HEK293 (cell line): ENCODE measurements at regions not wholly inside any gene's neighbourhood (a gene's known extent, or its start where the extent isn't known, plus 50 kb on each side); places are given as distances from the start of the nearest gene placed in this dataset.

ENCODE experiments used
- BCL11A ChIP-seq: fragments of 450-650 bp; formaldehyde crosslinking; IDR thresholded peaks from 2 replicates; pipeline ENCODE4 v1.5.1; 2016; ENCODE audit warnings: low read depth, missing biosample characterization, missing genetic modification characterization
- HIC1 ChIP-seq: fragments of 450-650 bp; formaldehyde crosslinking; IDR thresholded peaks from 2 replicates; pipeline ENCODE4 v1.5.1; 2016; ENCODE audit warnings: missing biosample characterization, missing genetic modification characterization
- KLF8 ChIP-seq: fragments of 450-650 bp; formaldehyde crosslinking; IDR thresholded peaks from 2 replicates; pipeline ENCODE4 v1.5.1; 2016; ENCODE audit warnings: missing biosample characterization, missing genetic modification characterization
- ZBTB26 ChIP-seq: fragments of 450-650 bp; formaldehyde crosslinking; optimal IDR thresholded peaks from 2 replicates; pipeline ENCODE3; 2016; ENCODE audit warnings: missing biosample characterization, mild to moderate bottlenecking, missing genetic modification characterization
- ZNF16 ChIP-seq: fragments of 450-650 bp; formaldehyde crosslinking; IDR thresholded peaks from 2 replicates; pipeline ENCODE4 v1.5.1; 2016; ENCODE audit warnings: low read depth, missing biosample characterization, missing genetic modification characterization
- ZNF510 ChIP-seq: fragments of 450-650 bp; formaldehyde crosslinking; IDR thresholded peaks from 2 replicates; pipeline ENCODE4 v1.5.1; 2018; ENCODE audit warnings: mild to moderate bottlenecking, missing genetic modification characterization, missing biosample characterization; ENCODE audit not compliant: insufficient replicate concordance

- TF ChIP-seq ZBTB26 (tag by site-specific recombination) (no peak), BCL11A (no peak), HIC1 (tag by site-specific recombination) (no peak), ZNF510 (tag by site-specific recombination) (no peak), ZNF16 (no peak), KLF8 (tag by site-specific recombination) (no peak)
Measured at GRCh38 chr11:98829971-98830370, 190.8 kb upstream of the CNTN5 start.
